ENCODE measurements at regions not wholly inside any gene's neighbourhood (a gene's known extent, or its start where the extent isn't known, plus 50 kb on each side); places are given as distances from the start of the nearest gene placed in this dataset.

GRCh38 chr2:52939250-52939649 lies 828.4 kb upstream of the CHAC2 start:
- no peak for TF ChIP-seq CTCF (IDR thresholded peaks at IDR 0.05)
- TF ChIP-seq EP300 (IDR thresholded peaks at IDR 0.05): no peak
